Neutrophil (primary cell): ENCODE measurements at regions not wholly inside any gene's neighbourhood (a gene's known extent, or its start where the extent isn't known, plus 50 kb on each side); places are given as distances from the start of the nearest gene placed in this dataset.
"Not testable (repeated sequence)": the region's sequence is repeated elsewhere in the genome, so short reads cannot be mapped to it uniquely, and the experiment has no call there.

Experiments used
- H3K27ac ChIP-seq: fragments of 200-600 bp; sonication (generic); 2 replicates; pipeline ENCODE4 v1.5.1; 2016; ENCODE audit warnings: mild to moderate bottlenecking, moderate library complexity
- H3K27me3 ChIP-seq: fragments of 200-600 bp; sonication (generic); 2 replicates; pipeline ENCODE4 v1.6.0; 2016; ENCODE audit warnings: mild to moderate bottlenecking
- H3K36me3 ChIP-seq: fragments of 200-600 bp; sonication (generic); 2 replicates; pipeline ENCODE4 v1.5.1; 2017
- H3K4me1 ChIP-seq, 2 experiments: fragments of 200-600 bp in 1 of 2; sonication (generic) in 1 of 2; 1 replicate in 1 of 2; 2 replicates in 1 of 2; pipeline versions ENCODE4 v1.5.1 to v1.6.1; 2013 to 2016; ENCODE audit warnings: low read depth in 1 of 2, low read length in 1 of 2, mild to moderate bottlenecking in 1 of 2, moderate library complexity in 1 of 2; ENCODE audit not compliant: control insufficient read depth in 1 of 2, insufficient read depth in 1 of 2
- H3K4me3 ChIP-seq, 2 experiments: fragments of 200-600 bp in 1 of 2; sonication (generic) in 1 of 2; 1 replicate in 1 of 2; 2 replicates in 1 of 2; pipeline ENCODE4 v1.5.1; 2013 to 2016; ENCODE audit warnings: low read depth in 1 of 2, low read length in 1 of 2, mild to moderate bottlenecking in 1 of 2, moderate library complexity in 1 of 2
- H3K9me3 ChIP-seq: fragments of 200-600 bp; sonication (generic); 2 replicates; pipeline ENCODE4 v1.5.1; 2016
- CTCF ChIP-seq: fragments of 200-600 bp; sonication (generic); IDR thresholded peaks from 2 replicates; pipeline ENCODE4 v1.5.1; 2016; ENCODE audit warnings: antibody characterized with exemption

- Histone ChIP-seq H3K36me3 (no peaks in the 10 kb centered on the region), H3K27me3 (no peaks in the 10 kb centered on the region), H3K4me3 (no peak overlapping the region), H3K9me3 (no peaks in the 10 kb centered on the region), H3K27ac (no peak overlapping the region), H3K4me1 (no peaks in the 10 kb centered on the region)
- no peak for TF ChIP-seq CTCF
Observed at GRCh38 chr18:38796762-38797161, 1231.2 kb upstream of the CELF4 start.

- H3K36me3 ChIP-seq = no peaks in the 10 kb centered on the region
- no peaks in the 10 kb centered on the region for H3K9me3 ChIP-seq
- H3K27me3 ChIP-seq = no peaks in the 10 kb centered on the region
- H3K4me1 ChIP-seq = no peaks in the 10 kb centered on the region
- no peak for TF ChIP-seq CTCF
- no peak overlapping the region for H3K4me3 ChIP-seq
- no peak overlapping the region for H3K27ac ChIP-seq
Observed at GRCh38 chr18:38792731-38793130, 1227.1 kb upstream of the CELF4 start.

- no peaks in the 10 kb centered on the region for H3K27me3 ChIP-seq
- H3K4me3 ChIP-seq = no peak overlapping the region
- no peak overlapping the region for H3K27ac ChIP-seq
- H3K9me3 ChIP-seq = no peaks in the 10 kb centered on the region
- no peaks in the 10 kb centered on the region for H3K4me1 ChIP-seq
- no peak for TF ChIP-seq CTCF
- no peaks in the 10 kb centered on the region for H3K36me3 ChIP-seq
Observed at GRCh38 chr18:38790786-38791185, 1225.2 kb upstream of the CELF4 start.

GRCh38 chr18:38790303-38790702, 1224.7 kb upstream of the CELF4 start:
- no peak overlapping the region for H3K4me3 ChIP-seq
- no peaks in the 10 kb centered on the region for H3K36me3 ChIP-seq
- no peak overlapping the region for H3K27ac ChIP-seq
- no peaks in the 10 kb centered on the region for H3K4me1 ChIP-seq
- no peaks in the 10 kb centered on the region for H3K27me3 ChIP-seq
- TF ChIP-seq CTCF = no peak
- no peaks in the 10 kb centered on the region for H3K9me3 ChIP-seq

GRCh38 chr18:38789141-38789540, 1223.5 kb upstream of the CELF4 start:
- Histone ChIP-seq H3K9me3 (no peaks in the 10 kb centered on the region), H3K36me3 (no peaks in the 10 kb centered on the region), H3K4me3 (no peak overlapping the region), H3K27me3 (no peaks in the 10 kb centered on the region), H3K4me1 (no peaks in the 10 kb centered on the region), H3K27ac (no peak overlapping the region)
- no peak for TF ChIP-seq CTCF

- Histone ChIP-seq H3K27ac (no peak overlapping the region), H3K36me3 (no peaks in the 10 kb centered on the region), H3K4me1 (no peaks in the 10 kb centered on the region), H3K27me3 (no peaks in the 10 kb centered on the region), H3K9me3 (no peaks in the 10 kb centered on the region), H3K4me3 (no peak overlapping the region)
- no peak for TF ChIP-seq CTCF
Observed at GRCh38 chr18:38786906-38787305, 1221.3 kb upstream of the CELF4 start.

- H3K36me3 ChIP-seq, H3K27me3 ChIP-seq, H3K4me1 ChIP-seq, H3K27ac ChIP-seq, H3K4me3 ChIP-seq, H3K9me3 ChIP-seq: not testable (repeated sequence)
Observed at GRCh38 chr18:38771620-38772019, 1206.0 kb upstream of the CELF4 start.
